ENCODE measurements at regions not wholly inside any gene's neighbourhood (a gene's known extent, or its start where the extent isn't known, plus 50 kb on each side); places are given as distances from the start of the nearest gene placed in this dataset.

DNA sequence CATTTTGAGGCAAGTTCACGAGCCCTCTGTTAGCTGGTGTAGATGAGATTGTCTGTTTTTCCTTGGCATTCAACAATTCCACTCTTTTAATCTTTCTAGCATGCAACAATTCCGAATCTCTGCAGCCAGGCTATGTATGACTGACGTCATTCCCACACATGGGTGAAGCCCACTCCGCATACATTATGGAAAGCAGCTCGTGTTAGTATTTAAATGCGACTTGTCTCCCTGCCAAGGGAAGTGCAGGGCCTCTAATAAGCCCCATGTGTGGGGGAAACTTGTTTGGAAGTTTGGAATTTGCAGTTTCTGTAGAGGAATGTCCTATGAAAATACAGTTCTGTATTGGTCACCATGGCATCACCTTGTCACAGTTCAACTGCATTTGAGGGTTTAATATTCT lies 146.0 kb upstream of the FBXL7 start:
- Mint-ChIP-seq H3K9me3 (ENCODE audit: unreplicated experiment) (peaks cover 6% of the 10 kb centered on the region), H3K4me1 (ENCODE audit: low read depth, unreplicated experiment) (peaks cover 3% of the 10 kb centered on the region), H3K27me3 (ENCODE audit: low read depth, unreplicated experiment) (peaks cover 5% of the 10 kb centered on the region), H3K27ac (ENCODE audit: unreplicated experiment) (no peak overlapping the region), H3K4me3 (ENCODE audit: unreplicated experiment) (no peak overlapping the region), H3K36me3 (ENCODE audit: low read depth, unreplicated experiment) (no peaks in the 10 kb centered on the region)
- no peaks in the 10 kb centered on the region for H3K9me3 ChIP-seq (ENCODE audit: insufficient read depth, low read depth, low read length)
- H3K4me1 ChIP-seq (ENCODE audit: insufficient read depth, low read length) = no peaks in the 10 kb centered on the region
- no peaks in the 10 kb centered on the region for H3K36me3 ChIP-seq (ENCODE audit: insufficient read depth, low read length)
- TF ChIP-seq, protein P1, sequence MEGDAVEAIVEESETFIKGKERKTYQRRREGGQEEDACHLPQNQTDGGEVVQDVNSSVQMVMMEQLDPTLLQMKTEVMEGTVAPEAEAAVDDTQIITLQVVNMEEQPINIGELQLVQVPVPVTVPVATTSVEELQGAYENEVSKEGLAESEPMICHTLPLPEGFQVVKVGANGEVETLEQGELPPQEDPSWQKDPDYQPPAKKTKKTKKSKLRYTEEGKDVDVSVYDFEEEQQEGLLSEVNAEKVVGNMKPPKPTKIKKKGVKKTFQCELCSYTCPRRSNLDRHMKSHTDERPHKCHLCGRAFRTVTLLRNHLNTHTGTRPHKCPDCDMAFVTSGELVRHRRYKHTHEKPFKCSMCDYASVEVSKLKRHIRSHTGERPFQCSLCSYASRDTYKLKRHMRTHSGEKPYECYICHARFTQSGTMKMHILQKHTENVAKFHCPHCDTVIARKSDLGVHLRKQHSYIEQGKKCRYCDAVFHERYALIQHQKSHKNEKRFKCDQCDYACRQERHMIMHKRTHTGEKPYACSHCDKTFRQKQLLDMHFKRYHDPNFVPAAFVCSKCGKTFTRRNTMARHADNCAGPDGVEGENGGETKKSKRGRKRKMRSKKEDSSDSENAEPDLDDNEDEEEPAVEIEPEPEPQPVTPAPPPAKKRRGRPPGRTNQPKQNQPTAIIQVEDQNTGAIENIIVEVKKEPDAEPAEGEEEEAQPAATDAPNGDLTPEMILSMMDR (IDR thresholded peaks at IDR 0.05; ENCODE audit: insufficient read depth, low read depth, low read length) = no peak
- TF ChIP-seq EZH2 (IDR thresholded peaks at IDR 0.05; ENCODE audit: insufficient read depth, low read length) = no peak
- H3K9ac ChIP-seq (ENCODE audit: low read length) = no peak overlapping the region
- no peak overlapping the region for H3K4me2 ChIP-seq (ENCODE audit: low read length)
- no peak overlapping the region for H3K27ac ChIP-seq (ENCODE audit: low read depth, low read length)
- no peaks in the 10 kb centered on the region for H3K27me3 ChIP-seq (ENCODE audit: insufficient read depth, low read length)
- no peaks in the 10 kb centered on the region for H4K20me1 ChIP-seq (ENCODE audit: insufficient read depth, low read length)
- H3K4me3 ChIP-seq (ENCODE audit: insufficient read depth, low read depth, low read length) = no peak overlapping the region
- no peaks in the 10 kb centered on the region for H3K79me2 ChIP-seq (ENCODE audit: insufficient read depth, low read length)
- DNase-seq (ENCODE audit: low read depth) = no peak
- H2AFZ ChIP-seq (ENCODE audit: low read depth, low read length) = no peak overlapping the region
- FAIRE-seq = no peak

DNA sequence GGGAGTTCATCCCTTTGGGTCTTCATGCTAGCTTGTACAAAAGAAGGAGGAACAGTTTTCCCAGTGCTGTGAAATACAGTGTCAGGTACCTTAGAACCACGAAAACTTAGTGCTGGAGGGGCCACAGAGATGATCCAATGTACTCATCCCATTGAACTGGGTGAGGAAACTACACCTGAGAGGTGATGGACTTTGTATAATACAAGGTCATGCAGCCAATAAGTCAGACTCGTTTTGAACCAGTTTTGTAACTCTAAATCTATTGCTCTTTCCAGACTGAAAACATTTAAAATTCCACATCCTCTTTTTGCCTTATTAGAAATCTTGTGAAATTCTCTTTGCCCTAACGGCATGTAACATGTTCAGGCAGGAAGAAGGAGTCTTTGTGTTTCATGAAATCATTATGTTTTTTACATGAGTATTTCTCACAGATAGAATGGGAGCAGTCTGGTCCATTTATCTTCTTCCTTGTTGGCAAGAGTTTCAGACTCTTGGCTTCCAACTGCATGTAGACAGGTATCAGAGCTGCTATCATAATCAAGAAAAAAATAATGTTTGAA lies 146.8 kb upstream of the FBXL7 start:
- Mint-ChIP-seq H3K4me3 (ENCODE audit: unreplicated experiment) (no peak overlapping the region), H3K9me3 (ENCODE audit: unreplicated experiment) (peaks cover 6% of the 10 kb centered on the region), H3K36me3 (ENCODE audit: low read depth, unreplicated experiment) (no peaks in the 10 kb centered on the region), H3K27ac (ENCODE audit: unreplicated experiment) (no peak overlapping the region), H3K4me1 (ENCODE audit: low read depth, unreplicated experiment) (peaks cover 3% of the 10 kb centered on the region), H3K27me3 (ENCODE audit: low read depth, unreplicated experiment) (no peaks in the 10 kb centered on the region)
- H3K9ac ChIP-seq (ENCODE audit: low read length) = no peak overlapping the region
- H3K4me2 ChIP-seq (ENCODE audit: low read length) = no peak overlapping the region
- no peaks in the 10 kb centered on the region for H3K27me3 ChIP-seq (ENCODE audit: insufficient read depth, low read length)
- H4K20me1 ChIP-seq (ENCODE audit: insufficient read depth, low read length) = no peaks in the 10 kb centered on the region
- no peak overlapping the region for H2AFZ ChIP-seq (ENCODE audit: low read depth, low read length)
- FAIRE-seq (no peak), DNase-seq (ENCODE audit: low read depth) (no peak)
- no peak overlapping the region for H3K4me3 ChIP-seq (ENCODE audit: insufficient read depth, low read depth, low read length)
- H3K27ac ChIP-seq (ENCODE audit: low read depth, low read length) = no peak overlapping the region
- no peaks in the 10 kb centered on the region for H3K4me1 ChIP-seq (ENCODE audit: insufficient read depth, low read length)
- H3K79me2 ChIP-seq (ENCODE audit: insufficient read depth, low read length) = no peaks in the 10 kb centered on the region
- no peaks in the 10 kb centered on the region for H3K9me3 ChIP-seq (ENCODE audit: insufficient read depth, low read depth, low read length)
- TF ChIP-seq, protein P1 (IDR thresholded peaks at IDR 0.05; ENCODE audit: insufficient read depth, low read depth, low read length) = no peak
- TF ChIP-seq EZH2 (IDR thresholded peaks at IDR 0.05; ENCODE audit: insufficient read depth, low read length) = no peak
- no peaks in the 10 kb centered on the region for H3K36me3 ChIP-seq (ENCODE audit: insufficient read depth, low read length)

DNA sequence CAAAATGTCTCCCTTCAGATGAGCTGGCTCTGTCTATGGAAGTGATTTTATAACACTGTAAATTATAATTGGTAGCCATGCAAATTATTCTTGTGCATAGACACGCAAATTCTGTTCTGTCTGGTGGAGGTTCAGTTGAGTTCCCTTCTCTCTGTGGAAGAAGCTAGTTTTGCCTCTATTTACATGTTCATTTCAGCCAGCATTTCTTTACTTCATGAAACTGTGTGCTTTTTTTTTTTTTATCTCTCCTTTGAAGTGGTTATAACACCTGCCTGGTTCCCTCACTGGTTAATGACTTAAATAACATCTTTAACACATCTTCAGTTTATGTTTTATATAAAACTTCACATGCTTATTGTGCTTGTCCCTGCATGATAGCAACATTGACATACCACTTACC lies 149.4 kb upstream of the FBXL7 start:
- Mint-ChIP-seq H3K4me3 (ENCODE audit: unreplicated experiment) (no peak overlapping the region), H3K9me3 (ENCODE audit: unreplicated experiment) (peaks cover 4% of the 10 kb centered on the region), H3K36me3 (ENCODE audit: low read depth, unreplicated experiment) (no peaks in the 10 kb centered on the region), H3K27ac (ENCODE audit: unreplicated experiment) (no peak overlapping the region), H3K27me3 (ENCODE audit: low read depth, unreplicated experiment) (no peaks in the 10 kb centered on the region), H3K4me1 (ENCODE audit: low read depth, unreplicated experiment) (peaks cover 3% of the 10 kb centered on the region)
- no peak overlapping the region for H2AFZ ChIP-seq (ENCODE audit: low read depth, low read length)
- FAIRE-seq = no peak
- no peaks in the 10 kb centered on the region for H4K20me1 ChIP-seq (ENCODE audit: insufficient read depth, low read length)
- H3K79me2 ChIP-seq (ENCODE audit: insufficient read depth, low read length) = no peaks in the 10 kb centered on the region
- H3K4me2 ChIP-seq (ENCODE audit: low read length) = no peak overlapping the region
- H3K27me3 ChIP-seq (ENCODE audit: insufficient read depth, low read length) = no peaks in the 10 kb centered on the region
- no peaks in the 10 kb centered on the region for H3K4me1 ChIP-seq (ENCODE audit: insufficient read depth, low read length)
- no peak for TF ChIP-seq EZH2 (IDR thresholded peaks at IDR 0.05; ENCODE audit: insufficient read depth, low read length)
- TF ChIP-seq, protein P1 (IDR thresholded peaks at IDR 0.05; ENCODE audit: insufficient read depth, low read depth, low read length) = no peak
- H3K27ac ChIP-seq (ENCODE audit: low read depth, low read length) = no peak overlapping the region
- no peaks in the 10 kb centered on the region for H3K9me3 ChIP-seq (ENCODE audit: insufficient read depth, low read depth, low read length)
- no peak overlapping the region for H3K4me3 ChIP-seq (ENCODE audit: insufficient read depth, low read depth, low read length)
- no peak for DNase-seq (ENCODE audit: low read depth)
- no peaks in the 10 kb centered on the region for H3K36me3 ChIP-seq (ENCODE audit: insufficient read depth, low read length)
- H3K9ac ChIP-seq (ENCODE audit: low read length) = no peak overlapping the region

Measured in astrocyte (in vitro differentiated cells and primary cell).